ENCODE measurements at regions not wholly inside any gene's neighbourhood (a gene's known extent, or its start where the extent isn't known, plus 50 kb on each side); places are given as distances from the start of the nearest gene placed in this dataset.
A peak's percentile ranks its signal among the peaks of the same experiment; 100 is the strongest.

GRCh38 chr20:11260611-11261010 is 586.8 kb upstream of the JAG1 start:
- Mint-ChIP-seq H3K4me1 (ENCODE audit: low read depth) (peaks cover 36% of the 10 kb centered on the region), H3K4me3 (ENCODE audit: unreplicated experiment) (no peak overlapping the region), H3K36me3 (ENCODE audit: low read depth) (peaks cover 2% of the 10 kb centered on the region), H3K27me3 (ENCODE audit: low read depth) (no peaks in the 10 kb centered on the region), H3K27ac (ENCODE audit: unreplicated experiment) (peak overlapping the region; percentile 6), H3K9me3 (ENCODE audit: low read depth) (peaks cover 27% of the 10 kb centered on the region)
- no peak for DNase-seq (ENCODE audit: low spot score)
- no peak for TF ChIP-seq CTCF (IDR thresholded peaks at IDR 0.05)

GRCh38 chr20:11261533-11262000 is 587.8 kb upstream of the JAG1 start:
- Mint-ChIP-seq H3K9me3 (ENCODE audit: low read depth) (peaks cover 26% of the 10 kb centered on the region), H3K36me3 (ENCODE audit: low read depth) (peaks cover 2% of the 10 kb centered on the region), H3K27me3 (ENCODE audit: low read depth) (no peaks in the 10 kb centered on the region), H3K27ac (ENCODE audit: unreplicated experiment) (peak overlapping the region; percentile 85), H3K4me3 (ENCODE audit: unreplicated experiment) (no peak overlapping the region), H3K4me1 (ENCODE audit: low read depth) (peaks cover 44% of the 10 kb centered on the region)
- TF ChIP-seq CTCF (IDR thresholded peaks at IDR 0.05) = peak; percentile 6
- peak; percentile 70 for DNase-seq (ENCODE audit: low spot score)

DNA sequence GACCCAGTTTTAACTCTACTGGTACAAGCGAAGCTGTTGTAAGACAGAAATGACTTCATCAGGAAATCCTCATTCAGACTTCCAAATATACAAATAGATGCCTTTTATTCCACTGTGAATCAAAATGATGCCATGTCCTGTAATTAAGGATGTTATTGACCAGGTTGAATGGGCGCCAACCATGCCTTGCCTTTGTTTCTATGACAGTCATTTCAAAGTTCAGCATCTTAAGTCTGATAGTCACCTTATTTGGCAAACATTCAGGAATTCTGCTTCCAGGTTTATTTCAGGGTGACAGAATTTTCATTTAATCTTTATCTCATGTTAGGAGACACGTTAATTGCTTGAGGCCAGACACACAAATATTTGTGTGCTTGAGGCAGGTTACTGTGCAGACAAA is 592.8 kb upstream of the JAG1 start:
- Mint-ChIP-seq H3K4me1 (ENCODE audit: low read depth) (peaks cover 58% of the 10 kb centered on the region), H3K4me3 (ENCODE audit: unreplicated experiment) (no peak overlapping the region), H3K27me3 (ENCODE audit: low read depth) (no peaks in the 10 kb centered on the region), H3K27ac (ENCODE audit: unreplicated experiment) (peak overlapping the region; percentile 78), H3K36me3 (ENCODE audit: low read depth) (no peaks in the 10 kb centered on the region), H3K9me3 (ENCODE audit: low read depth) (no peaks in the 10 kb centered on the region)
- TF ChIP-seq CTCF (IDR thresholded peaks at IDR 0.05) = no peak
- no peak for DNase-seq (ENCODE audit: low spot score)

- Mint-ChIP-seq H3K9me3 (ENCODE audit: low read depth) (no peaks in the 10 kb centered on the region), H3K27ac (ENCODE audit: unreplicated experiment) (peak overlapping the region; percentile 78), H3K36me3 (ENCODE audit: low read depth) (no peaks in the 10 kb centered on the region), H3K4me3 (ENCODE audit: unreplicated experiment) (no peak overlapping the region), H3K4me1 (ENCODE audit: low read depth) (peaks cover 54% of the 10 kb centered on the region), H3K27me3 (ENCODE audit: low read depth) (no peaks in the 10 kb centered on the region)
- no peak for DNase-seq (ENCODE audit: low spot score)
- TF ChIP-seq CTCF (IDR thresholded peaks at IDR 0.05) = peak; percentile 49
These were observed 593.4 kb upstream of the JAG1 start for GRCh38 chr20:11267131-11267761.

DNA sequence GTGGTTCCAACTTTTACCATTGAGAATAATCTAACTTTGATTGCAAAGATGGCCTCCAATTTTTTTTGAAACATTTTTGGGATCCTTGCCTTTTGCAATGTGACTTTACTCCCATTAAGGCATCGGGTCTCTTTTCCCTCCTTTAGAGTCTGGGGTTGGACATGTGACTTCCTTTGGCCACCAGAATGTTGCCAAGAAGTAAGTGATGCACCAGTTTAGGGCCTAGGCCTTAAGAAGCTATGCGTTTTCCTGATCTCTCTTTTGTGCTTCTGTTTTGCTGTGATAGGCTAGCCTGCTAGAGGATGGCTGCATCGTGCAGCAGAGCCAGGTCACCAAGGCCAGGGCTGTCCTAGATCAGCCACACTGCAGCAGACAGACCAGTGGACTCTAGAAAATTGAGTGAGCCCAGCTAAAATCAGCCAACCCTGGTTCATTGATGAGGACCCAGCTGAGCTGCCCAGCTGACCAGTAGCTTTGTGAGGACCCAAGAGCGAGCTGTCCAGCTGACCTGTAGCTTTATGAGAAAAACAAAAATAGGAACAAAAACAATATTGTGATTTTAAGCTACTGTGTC is 594.0 kb upstream of the JAG1 start:
- no peak for DNase-seq (ENCODE audit: low spot score)
- H3K36me3 Mint-ChIP-seq (ENCODE audit: low read depth) = no peaks in the 10 kb centered on the region
- peak overlapping the region; percentile 78 for H3K27ac Mint-ChIP-seq (ENCODE audit: unreplicated experiment)
- no peaks in the 10 kb centered on the region for H3K27me3 Mint-ChIP-seq (ENCODE audit: low read depth)
- H3K4me3 Mint-ChIP-seq (ENCODE audit: unreplicated experiment) = no peak overlapping the region
- H3K9me3 Mint-ChIP-seq (ENCODE audit: low read depth) = no peaks in the 10 kb centered on the region
- peaks cover 57% of the 10 kb centered on the region for H3K4me1 Mint-ChIP-seq (ENCODE audit: low read depth)
- TF ChIP-seq CTCF (IDR thresholded peaks at IDR 0.05) = no peak
